HG03066 (cell line): ENCODE measurements at regions not wholly inside any gene's neighbourhood (a gene's known extent, or its start where the extent isn't known, plus 50 kb on each side); places are given as distances from the start of the nearest gene placed in this dataset.
"Not testable (repeated sequence)": the region's sequence is repeated elsewhere in the genome, so short reads cannot be mapped to it uniquely, and the experiment has no call there.

Experiments
- ATAC-seq: cut with Tn5 transposase; IDR thresholded peaks from one replicate; pipeline ENCODE4 v1.9.1; 2021; ENCODE audit warnings: low read depth; ENCODE audit not compliant: unreplicated experiment

GRCh38 chr3:104032283-104032682 is 1334.4 kb upstream of the ALCAM start:
- ATAC-seq, result no peak

- ATAC-seq, result no peak
Observed at GRCh38 chr3:104040896-104041295, 1325.8 kb upstream of the ALCAM start.

- not testable (repeated sequence) for ATAC-seq
Observed at GRCh38 chr3:104043001-104043543, 1323.6 kb upstream of the ALCAM start.

- no peak for ATAC-seq
Observed at GRCh38 chr3:104044002-104044401, 1322.7 kb upstream of the ALCAM start.

- ATAC-seq, result no peak
Observed at GRCh38 chr3:104066658-104067057, 1300.1 kb upstream of the ALCAM start.

GRCh38 chr3:104069114-104069513 is 1297.6 kb upstream of the ALCAM start:
- ATAC-seq, result no peak

- no peak for ATAC-seq
Observed at GRCh38 chr3:104070906-104071305, 1295.8 kb upstream of the ALCAM start.

- ATAC-seq, result no peak
Observed at GRCh38 chr3:104080088-104080626, 1286.6 kb upstream of the ALCAM start.

GRCh38 chr3:104088738-104089137 is 1278.0 kb upstream of the ALCAM start:
- no peak for ATAC-seq

GRCh38 chr3:104089987-104090386 is 1276.7 kb upstream of the ALCAM start:
- not testable (repeated sequence) for ATAC-seq

- no peak for ATAC-seq
Observed at GRCh38 chr3:104101736-104102135, 1265.0 kb upstream of the ALCAM start.

- peak; percentile 92 for ATAC-seq
Observed at GRCh38 chr3:104102386-104102785, 1264.3 kb upstream of the ALCAM start.

GRCh38 chr3:104106276-104106675 is 1260.4 kb upstream of the ALCAM start:
- no peak for ATAC-seq

GRCh38 chr3:104108522-104108921 is 1258.2 kb upstream of the ALCAM start:
- ATAC-seq, result no peak

- ATAC-seq, result no peak
Observed at GRCh38 chr3:104126463-104126862, 1240.2 kb upstream of the ALCAM start.

- ATAC-seq, result no peak
Observed at GRCh38 chr3:104126864-104127553, 1239.7 kb upstream of the ALCAM start.

GRCh38 chr3:104127830-104128229 is 1238.9 kb upstream of the ALCAM start:
- ATAC-seq, result no peak

- ATAC-seq, result no peak
Observed at GRCh38 chr3:104132566-104133403, 1233.9 kb upstream of the ALCAM start.

GRCh38 chr3:104133630-104134029 is 1233.1 kb upstream of the ALCAM start:
- ATAC-seq, result no peak

- ATAC-seq, result no peak
Observed at GRCh38 chr3:104137116-104137515, 1229.6 kb upstream of the ALCAM start.

- no peak for ATAC-seq
Observed at GRCh38 chr3:104145164-104145563, 1221.5 kb upstream of the ALCAM start.
